Activated naive CD8-positive, alpha-beta T cell treated with anti-CD3 and anti-CD28 coated beads, Interleukin-2, amount 10 ng/mL, durations not matched to agents 7 days and 5 days (primary cell): ENCODE measurements at regions not wholly inside any gene's neighbourhood (a gene's known extent, or its start where the extent isn't known, plus 50 kb on each side); places are given as distances from the start of the nearest gene placed in this dataset.
"Not testable (repeated sequence)": the region's sequence is repeated elsewhere in the genome, so short reads cannot be mapped to it uniquely, and the experiment has no call there.

ENCODE experiments used
- ATAC-seq: fragments of 150-1000 bp; cut with Tn5 transposase; one replicate; pipeline ENCODE4 v1.10.0; 2021; ENCODE audit warnings: low read depth, moderate library complexity
- POLR2A ChIA-PET: fragments of 350-600 bp; sonication (Branson Sonifier 250); formaldehyde crosslinking; loops from one replicate; lab custom pipeline; 2021; ENCODE audit warnings: antibody characterized with exemption; lab: Charles Lee
- DNase-seq: peaks from one replicate; pipeline ENCODE4 v3.0.0; 2021
- H3K27ac Mint-ChIP-seq: one replicate; pipeline ENCODE4 v1.8.0; 2022; ENCODE audit warnings: mild to moderate bottlenecking, mixed read lengths
- H3K27me3 Mint-ChIP-seq: one replicate; pipeline ENCODE4 v1.8.0; 2022; ENCODE audit warnings: mild to moderate bottlenecking, moderate library complexity, mixed read lengths
- H3K36me3 Mint-ChIP-seq: one replicate; pipeline ENCODE4 v1.8.0; 2021; ENCODE audit warnings: mild to moderate bottlenecking, mixed read lengths
- H3K4me1 Mint-ChIP-seq: one replicate; pipeline ENCODE4 v1.8.0; 2021; ENCODE audit warnings: mixed read lengths
- H3K4me3 Mint-ChIP-seq: one replicate; pipeline ENCODE4 v1.8.0; 2022; ENCODE audit warnings: mild to moderate bottlenecking, moderate library complexity, mixed read lengths
- H3K9me3 Mint-ChIP-seq: one replicate; pipeline ENCODE4 v1.8.0; 2021; ENCODE audit warnings: mixed read lengths

GRCh38 chr6:93183531-93183972 lies 235.8 kb downstream of the EPHA7 start:
- Mint-ChIP-seq H3K27ac (no peak overlapping the region), H3K9me3 (peaks cover 1% of the 10 kb centered on the region), H3K4me3 (no peak overlapping the region), H3K4me1 (no peaks in the 10 kb centered on the region), H3K27me3 (no peaks in the 10 kb centered on the region), H3K36me3 (no peaks in the 10 kb centered on the region)
- ATAC-seq (no peak), DNase-seq (no peak)
- POLR2A ChIA-PET = no interaction called here

DNA sequence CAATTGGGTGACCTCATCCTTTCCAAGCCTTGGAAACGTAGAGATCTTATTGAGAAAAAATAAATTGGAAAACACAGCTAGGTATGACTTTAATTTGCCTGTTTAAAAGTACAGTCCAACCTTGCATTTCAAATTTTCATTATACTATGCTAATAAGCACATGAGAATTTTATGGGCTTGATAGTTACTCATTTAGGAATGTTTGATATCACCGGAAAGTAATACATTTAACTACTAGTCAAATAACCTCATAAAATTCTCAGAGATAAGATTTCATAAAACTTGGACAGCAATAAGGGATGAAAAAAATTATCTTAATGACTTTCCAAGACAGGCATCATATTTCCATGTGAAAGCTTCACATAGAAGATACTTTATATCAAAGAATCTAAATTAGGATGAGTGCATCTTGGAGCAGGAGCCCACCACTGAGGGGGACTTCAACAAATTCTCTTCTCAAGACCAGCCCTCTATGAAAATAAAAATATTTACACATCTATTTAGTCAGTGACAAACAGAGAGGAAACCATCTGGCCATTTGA lies 236.3 kb downstream of the EPHA7 start:
- Mint-ChIP-seq H3K4me1 (no peaks in the 10 kb centered on the region), H3K27ac (no peak overlapping the region), H3K9me3 (peaks cover 1% of the 10 kb centered on the region), H3K27me3 (no peaks in the 10 kb centered on the region), H3K36me3 (no peaks in the 10 kb centered on the region), H3K4me3 (no peak overlapping the region)
- ATAC-seq (no peak), DNase-seq (no peak)
- POLR2A ChIA-PET = no interaction called here

GRCh38 chr6:93177918-93178317 lies 241.4 kb downstream of the EPHA7 start:
- ATAC-seq = no peak
- Mint-ChIP-seq H3K27ac (no peak overlapping the region), H3K9me3 (peaks cover 1% of the 10 kb centered on the region), H3K36me3 (no peaks in the 10 kb centered on the region), H3K4me3 (no peak overlapping the region), H3K27me3 (no peaks in the 10 kb centered on the region), H3K4me1 (no peaks in the 10 kb centered on the region)
- no peak for DNase-seq
- POLR2A ChIA-PET = no interaction called here

- no peaks in the 10 kb centered on the region for H3K27me3 Mint-ChIP-seq
- POLR2A ChIA-PET = no interaction called here
Measured at GRCh38 chr6:93177438-93177837, 241.9 kb downstream of the EPHA7 start.

DNA sequence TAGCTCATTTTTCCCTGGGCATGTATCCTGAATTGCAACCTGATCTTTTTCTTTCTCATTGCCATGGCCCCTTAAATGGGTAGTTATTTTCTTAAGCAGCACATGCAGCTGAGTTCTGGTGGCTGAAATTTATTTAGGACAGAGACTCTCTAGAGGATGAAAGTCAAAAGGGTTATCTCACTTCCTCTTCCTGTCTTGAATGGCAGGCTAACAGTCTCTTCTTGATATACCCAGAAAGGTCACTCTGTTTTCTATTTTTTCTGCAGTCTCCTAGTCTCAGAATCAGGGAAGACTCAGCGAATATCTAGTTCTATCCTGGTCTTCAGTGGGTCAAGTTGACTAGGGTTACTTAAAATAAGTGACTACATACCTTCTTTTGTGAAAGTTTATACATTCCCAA lies 243.3 kb downstream of the EPHA7 start:
- Mint-ChIP-seq H3K27me3 (no peaks in the 10 kb centered on the region), H3K27ac (no peak overlapping the region), H3K4me1 (no peaks in the 10 kb centered on the region), H3K9me3 (peaks cover 1% of the 10 kb centered on the region), H3K36me3 (no peaks in the 10 kb centered on the region), H3K4me3 (no peak overlapping the region)
- no peak for ATAC-seq
- POLR2A ChIA-PET = no interaction called here
- no peak for DNase-seq

More at GRCh38 chr6:93177438-93177837, 241.9 kb downstream of the EPHA7 start:
- Mint-ChIP-seq H3K9me3 (peaks cover 1% of the 10 kb centered on the region), H3K4me1 (no peaks in the 10 kb centered on the region), H3K27ac (no peak overlapping the region), H3K36me3 (no peaks in the 10 kb centered on the region), H3K4me3 (no peak overlapping the region)
- no peak for ATAC-seq
- no peak for DNase-seq

DNA sequence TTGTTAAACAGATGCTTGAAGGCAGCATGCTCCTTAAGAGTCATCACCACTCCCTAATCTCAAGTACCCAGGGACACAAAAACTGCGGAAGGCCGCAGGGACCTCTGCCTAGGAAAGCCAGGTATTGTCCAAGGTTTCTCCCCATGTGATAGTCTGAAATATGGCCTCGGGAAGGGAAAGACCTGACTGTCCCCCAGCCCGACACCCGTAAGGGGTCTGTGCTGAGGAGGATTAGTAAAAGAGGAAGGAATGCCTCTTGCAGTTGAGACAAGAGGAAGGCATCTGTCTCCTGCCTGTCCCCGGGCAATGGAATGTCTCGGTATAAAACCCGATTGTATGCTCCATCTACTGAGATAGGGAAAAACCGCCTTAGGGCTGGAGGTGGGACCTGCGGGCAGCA lies 245.8 kb downstream of the EPHA7 start:
- ATAC-seq, POLR2A ChIA-PET: not testable (repeated sequence)

DNA sequence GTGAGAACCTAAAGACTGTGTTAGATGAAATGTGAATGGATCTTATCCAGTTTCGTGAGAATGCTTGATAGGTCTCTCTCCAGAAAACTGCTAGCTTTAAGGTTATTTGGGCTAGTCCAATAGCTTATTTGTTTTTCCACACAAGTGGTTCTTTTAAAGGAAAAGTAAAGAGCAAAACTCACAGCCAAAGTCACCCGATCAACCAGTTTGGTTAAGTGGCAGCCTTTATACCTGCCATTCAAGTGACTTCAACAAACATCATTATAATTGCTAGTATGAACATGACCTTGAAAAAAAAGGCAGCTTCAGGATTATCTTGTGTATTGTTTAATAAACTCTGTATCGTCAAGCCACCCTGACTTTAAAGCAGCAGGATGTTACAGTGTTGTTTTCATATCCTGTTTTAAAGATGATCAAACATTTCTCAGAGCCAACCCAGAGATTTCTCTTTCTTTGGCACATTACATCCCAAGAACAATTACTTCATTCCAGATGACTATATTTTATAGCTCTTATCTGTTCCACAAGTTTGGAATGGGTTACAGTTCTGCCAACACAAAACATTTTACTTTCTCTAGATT lies 253.4 kb downstream of the EPHA7 start:
- no peaks in the 10 kb centered on the region for H3K36me3 Mint-ChIP-seq
- POLR2A ChIA-PET = no interaction called here
- H3K4me3 Mint-ChIP-seq = no peak overlapping the region
- DNase-seq = no peak
- no peaks in the 10 kb centered on the region for H3K9me3 Mint-ChIP-seq
- H3K4me1 Mint-ChIP-seq = no peaks in the 10 kb centered on the region
- no peak for ATAC-seq
- H3K27me3 Mint-ChIP-seq = no peaks in the 10 kb centered on the region
- H3K27ac Mint-ChIP-seq = no peak overlapping the region

More for the DNA sequence above, 245.8 kb downstream of the EPHA7 start:
- H3K9me3 Mint-ChIP-seq, H3K4me1 Mint-ChIP-seq, H3K27ac Mint-ChIP-seq, H3K36me3 Mint-ChIP-seq, DNase-seq, H3K27me3 Mint-ChIP-seq, H3K4me3 Mint-ChIP-seq: not testable (repeated sequence)

DNA sequence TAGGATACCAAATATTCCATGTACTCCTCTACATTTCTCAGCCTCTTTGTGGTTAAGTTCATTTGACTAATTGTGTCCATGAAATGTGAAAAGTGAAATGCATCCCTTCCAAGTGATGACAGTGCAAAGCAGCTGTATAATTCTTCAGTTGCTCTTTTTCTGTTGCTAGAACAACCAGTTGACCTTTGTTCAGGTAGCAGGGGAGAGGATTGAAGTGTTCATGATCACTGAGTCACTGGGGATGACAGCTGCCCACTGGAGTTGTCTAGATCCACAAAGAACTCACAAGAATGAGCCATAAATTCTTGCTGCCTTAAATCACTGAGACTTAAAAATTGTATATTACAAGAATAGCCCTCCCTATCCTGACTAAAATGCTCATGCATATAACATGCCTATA lies 254.6 kb downstream of the EPHA7 start:
- H3K9me3 Mint-ChIP-seq = no peaks in the 10 kb centered on the region
- H3K4me3 Mint-ChIP-seq = no peak overlapping the region
- no peaks in the 10 kb centered on the region for H3K4me1 Mint-ChIP-seq
- DNase-seq = no peak
- no peaks in the 10 kb centered on the region for H3K36me3 Mint-ChIP-seq
- POLR2A ChIA-PET = no interaction called here
- no peak for ATAC-seq
- H3K27ac Mint-ChIP-seq = no peak overlapping the region
- H3K27me3 Mint-ChIP-seq = no peaks in the 10 kb centered on the region

DNA sequence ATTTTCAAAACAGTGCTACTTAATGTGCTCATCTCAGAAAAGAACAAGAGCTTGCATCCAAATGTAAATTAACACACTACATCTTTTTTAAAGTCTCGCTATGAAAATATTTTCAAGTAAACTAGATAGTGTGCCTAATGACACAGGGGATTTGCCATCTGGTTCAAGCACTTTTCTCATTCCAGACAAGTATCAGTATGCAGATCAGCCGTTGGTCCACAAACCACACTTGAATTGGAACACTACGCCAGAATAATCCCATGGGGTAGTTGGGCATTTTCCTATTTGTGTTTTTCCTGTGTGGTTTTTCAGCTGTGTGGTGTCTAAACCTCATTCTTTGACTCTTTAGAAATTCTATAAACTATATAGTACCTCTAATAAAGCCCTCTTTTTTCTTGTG lies 256.2 kb downstream of the EPHA7 start:
- no peak overlapping the region for H3K4me3 Mint-ChIP-seq
- DNase-seq (no peak), ATAC-seq (no peak)
- no peaks in the 10 kb centered on the region for H3K4me1 Mint-ChIP-seq
- H3K27me3 Mint-ChIP-seq = no peaks in the 10 kb centered on the region
- H3K9me3 Mint-ChIP-seq = no peaks in the 10 kb centered on the region
- H3K36me3 Mint-ChIP-seq = no peaks in the 10 kb centered on the region
- POLR2A ChIA-PET = no interaction called here
- H3K27ac Mint-ChIP-seq = no peak overlapping the region

- Mint-ChIP-seq H3K27me3 (no peaks in the 10 kb centered on the region), H3K4me1 (no peaks in the 10 kb centered on the region), H3K4me3 (no peak overlapping the region), H3K36me3 (no peaks in the 10 kb centered on the region), H3K9me3 (no peaks in the 10 kb centered on the region), H3K27ac (no peak overlapping the region)
- POLR2A ChIA-PET = no interaction called here
- ATAC-seq (no peak), DNase-seq (no peak)
Measured at GRCh38 chr6:93139408-93140081, 279.8 kb downstream of the EPHA7 start.

DNA sequence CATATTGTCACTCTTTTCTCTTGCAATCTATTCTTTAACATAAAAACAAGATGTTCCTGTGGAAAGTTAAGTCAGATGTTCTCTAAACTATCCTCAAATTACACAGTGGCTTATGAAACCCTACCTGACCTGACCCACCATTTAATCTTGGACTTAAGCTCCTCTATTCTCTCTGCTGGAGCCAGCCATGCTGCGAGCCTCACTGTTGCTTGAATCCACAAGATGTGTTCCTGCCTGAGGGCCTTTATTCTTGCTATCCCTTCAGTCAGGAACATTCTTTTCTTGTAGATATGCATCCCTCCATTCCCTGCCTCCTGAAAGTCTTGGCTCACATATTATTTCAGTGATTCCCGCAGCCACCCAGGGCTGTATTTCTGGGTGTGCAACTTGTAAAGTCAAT lies 283.2 kb downstream of the EPHA7 start:
- Mint-ChIP-seq H3K4me1 (no peaks in the 10 kb centered on the region), H3K36me3 (no peaks in the 10 kb centered on the region), H3K27ac (no peak overlapping the region), H3K9me3 (no peaks in the 10 kb centered on the region), H3K27me3 (no peaks in the 10 kb centered on the region), H3K4me3 (no peak overlapping the region)
- POLR2A ChIA-PET = no interaction called here
- ATAC-seq (no peak), DNase-seq (no peak)

- no peaks in the 10 kb centered on the region for H3K36me3 Mint-ChIP-seq
- no peak overlapping the region for H3K4me3 Mint-ChIP-seq
- H3K27ac Mint-ChIP-seq = no peak overlapping the region
- no peaks in the 10 kb centered on the region for H3K4me1 Mint-ChIP-seq
- POLR2A ChIA-PET = no interaction called here
- no peak for DNase-seq
- ATAC-seq = no peak
- H3K9me3 Mint-ChIP-seq = peaks cover 3% of the 10 kb centered on the region
- no peaks in the 10 kb centered on the region for H3K27me3 Mint-ChIP-seq
Measured at GRCh38 chr6:93124006-93124632, 295.2 kb downstream of the EPHA7 start.

DNA sequence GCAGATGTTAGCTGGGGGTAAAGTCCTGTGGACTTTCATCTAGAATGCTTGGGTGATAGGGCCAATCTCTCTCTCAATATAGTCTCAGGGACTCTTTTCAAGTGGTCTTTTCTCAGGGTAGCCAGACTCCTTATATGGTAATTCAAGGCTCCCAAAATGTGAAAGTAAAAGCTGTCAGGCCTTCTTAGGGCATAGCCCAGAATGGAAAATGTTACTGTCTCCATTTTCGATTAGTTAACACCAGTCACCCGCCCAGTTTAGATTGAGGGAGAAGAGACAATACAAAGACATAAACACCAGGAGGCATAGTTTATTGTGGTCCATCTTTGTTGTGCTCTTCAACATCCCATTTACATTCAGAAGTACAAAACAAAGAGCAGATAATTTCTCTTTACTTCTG lies 295.8 kb downstream of the EPHA7 start:
- H3K27me3 Mint-ChIP-seq = no peaks in the 10 kb centered on the region
- ATAC-seq (no peak), DNase-seq (no peak)
- H3K36me3 Mint-ChIP-seq = no peaks in the 10 kb centered on the region
- H3K9me3 Mint-ChIP-seq = peaks cover 3% of the 10 kb centered on the region
- H3K4me1 Mint-ChIP-seq = no peaks in the 10 kb centered on the region
- H3K4me3 Mint-ChIP-seq = no peak overlapping the region
- POLR2A ChIA-PET = no interaction called here
- H3K27ac Mint-ChIP-seq = no peak overlapping the region
